ENCODE measurements at regions not wholly inside any gene's neighbourhood (a gene's known extent, or its start where the extent isn't known, plus 50 kb on each side); places are given as distances from the start of the nearest gene placed in this dataset.

GRCh38 chr6:73879501-73880293, 183.7 kb downstream of the CD109 start:
- TF ChIP-seq ETS1 (conservative IDR thresholded peaks at IDR 0.05; ENCODE audit: control insufficient read depth, low read depth, low read length), result no peak
- no peak for TF ChIP-seq ZBTB7A (IDR thresholded peaks at IDR 0.05; ENCODE audit: borderline replicate concordance, control insufficient read depth, low read depth, low read length)
- TF ChIP-seq, protein P1, sequence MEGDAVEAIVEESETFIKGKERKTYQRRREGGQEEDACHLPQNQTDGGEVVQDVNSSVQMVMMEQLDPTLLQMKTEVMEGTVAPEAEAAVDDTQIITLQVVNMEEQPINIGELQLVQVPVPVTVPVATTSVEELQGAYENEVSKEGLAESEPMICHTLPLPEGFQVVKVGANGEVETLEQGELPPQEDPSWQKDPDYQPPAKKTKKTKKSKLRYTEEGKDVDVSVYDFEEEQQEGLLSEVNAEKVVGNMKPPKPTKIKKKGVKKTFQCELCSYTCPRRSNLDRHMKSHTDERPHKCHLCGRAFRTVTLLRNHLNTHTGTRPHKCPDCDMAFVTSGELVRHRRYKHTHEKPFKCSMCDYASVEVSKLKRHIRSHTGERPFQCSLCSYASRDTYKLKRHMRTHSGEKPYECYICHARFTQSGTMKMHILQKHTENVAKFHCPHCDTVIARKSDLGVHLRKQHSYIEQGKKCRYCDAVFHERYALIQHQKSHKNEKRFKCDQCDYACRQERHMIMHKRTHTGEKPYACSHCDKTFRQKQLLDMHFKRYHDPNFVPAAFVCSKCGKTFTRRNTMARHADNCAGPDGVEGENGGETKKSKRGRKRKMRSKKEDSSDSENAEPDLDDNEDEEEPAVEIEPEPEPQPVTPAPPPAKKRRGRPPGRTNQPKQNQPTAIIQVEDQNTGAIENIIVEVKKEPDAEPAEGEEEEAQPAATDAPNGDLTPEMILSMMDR (IDR thresholded peaks at IDR 0.05 in 2 of 3, conservative IDR thresholded peaks at IDR 0.05 in 1 of 3; ENCODE audit: insufficient read depth in 2 of 3, low read depth in 1 of 3, low read length in 3 of 3), result no peak
- TF ChIP-seq MEF2A (IDR thresholded peaks at IDR 0.05; ENCODE audit: control insufficient read depth, low read depth, low read length), result no peak
- TF ChIP-seq KDM1A (IDR thresholded peaks at IDR 0.05), result no peak
- TF ChIP-seq RCOR1 (IDR thresholded peaks at IDR 0.05; ENCODE audit: borderline replicate concordance in 1 of 2, low read depth in 2 of 2, low read length in 2 of 2), result no peak
- TF ChIP-seq HNRNPUL1 (IDR thresholded peaks at IDR 0.05; ENCODE audit: low read length), result no peak
- TF ChIP-seq ADNP (tag; IDR thresholded peaks at IDR 0.05), result no peak
- no peak for TF ChIP-seq RAD21 (CRISPR knock-in tag; conservative IDR thresholded peaks at IDR 0.05 in 1 of 2, IDR thresholded peaks at IDR 0.05 in 1 of 2)

All from K562 (cell line).